GM12875 (cell line): ENCODE measurements at regions not wholly inside any gene's neighbourhood (a gene's known extent, or its start where the extent isn't known, plus 50 kb on each side); places are given as distances from the start of the nearest gene placed in this dataset.

ENCODE experiments used
- H3K4me3 ChIP-seq: one replicate; pipeline ENCODE4 v1.5.1; 2011; ENCODE audit warnings: low read depth, low read length, control low read depth
- CTCF ChIP-seq: IDR thresholded peaks from 2 replicates; pipeline ENCODE4 v1.5.1; 2011; ENCODE audit warnings: low read depth, mild to moderate bottlenecking, control low read depth, inconsistent platforms, low read length, moderate library complexity, borderline replicate concordance; ENCODE audit not compliant: insufficient read depth

- H3K4me3 ChIP-seq = no peak overlapping the region
- TF ChIP-seq CTCF = no peak
Observed at GRCh38 chr12:4032924-4033615, 159.9 kb upstream of the PARP11 start.

GRCh38 chr12:4031703-4032291 is 158.6 kb upstream of the PARP11 start:
- TF ChIP-seq CTCF = no peak

GRCh38 chr12:4030929-4031702 is 157.9 kb upstream of the PARP11 start:
- no peak overlapping the region for H3K4me3 ChIP-seq
- no peak for TF ChIP-seq CTCF

More at GRCh38 chr12:4031703-4032291, 158.6 kb upstream of the PARP11 start:
- H3K4me3 ChIP-seq = no peak overlapping the region

- H3K4me3 ChIP-seq = no peak overlapping the region
- TF ChIP-seq CTCF = no peak
Observed at GRCh38 chr12:4027412-4027811, 154.2 kb upstream of the PARP11 start.

- no peak for TF ChIP-seq CTCF
- no peak overlapping the region for H3K4me3 ChIP-seq
Observed at GRCh38 chr12:4026517-4026916, 153.3 kb upstream of the PARP11 start.

GRCh38 chr12:4026020-4026358 is 152.8 kb upstream of the PARP11 start:
- no peak for TF ChIP-seq CTCF
- H3K4me3 ChIP-seq = no peak overlapping the region
